Upper lobe of left lung (tissue), 4 donors: ENCODE measurements at regions not wholly inside any gene's neighbourhood (a gene's known extent, or its start where the extent isn't known, plus 50 kb on each side); places are given as distances from the start of the nearest gene placed in this dataset.

Source experiments
- POLR2A ChIP-seq, 4 donors: fragments of 450-650 bp; IDR thresholded peaks; one replicate each; pipeline ENCODE4 v1.5.1; 2016 to 2017; ENCODE audit warnings: antibody characterized with exemption in 4 of 4, mild to moderate bottlenecking in 2 of 4
- TF ChIP-seq, protein P1 (sequence below), 6 experiments: fragments of 450-650 bp in 4 of 6; fragments of 200-600 bp in 2 of 6; sonication (generic) in 2 of 6; IDR thresholded peaks; one replicate each; pipeline ENCODE4 v1.5.1; 2016 to 2019; ENCODE audit warnings: antibody characterized with exemption in 6 of 6

DNA sequence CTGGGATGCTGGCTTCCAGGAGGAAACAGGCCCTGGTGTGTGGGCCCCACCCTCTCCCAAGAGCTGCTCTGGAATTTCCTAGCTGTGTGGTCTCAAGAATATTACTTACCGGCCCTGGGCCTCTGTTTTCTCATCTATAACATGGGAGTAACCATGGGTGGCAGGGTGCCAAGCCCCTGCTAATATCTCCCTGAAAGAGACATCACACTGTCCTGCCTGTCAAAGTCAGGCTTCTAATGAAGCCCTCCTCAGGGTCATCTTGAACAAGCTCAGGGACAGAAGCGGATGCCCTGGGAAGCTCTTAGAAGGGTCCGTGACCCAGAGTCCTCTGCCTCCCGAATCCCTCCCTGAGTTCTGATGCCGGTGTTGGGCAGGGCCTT is 173.2 kb upstream of the HDAC4 start:
- TF ChIP-seq, protein P1, sequence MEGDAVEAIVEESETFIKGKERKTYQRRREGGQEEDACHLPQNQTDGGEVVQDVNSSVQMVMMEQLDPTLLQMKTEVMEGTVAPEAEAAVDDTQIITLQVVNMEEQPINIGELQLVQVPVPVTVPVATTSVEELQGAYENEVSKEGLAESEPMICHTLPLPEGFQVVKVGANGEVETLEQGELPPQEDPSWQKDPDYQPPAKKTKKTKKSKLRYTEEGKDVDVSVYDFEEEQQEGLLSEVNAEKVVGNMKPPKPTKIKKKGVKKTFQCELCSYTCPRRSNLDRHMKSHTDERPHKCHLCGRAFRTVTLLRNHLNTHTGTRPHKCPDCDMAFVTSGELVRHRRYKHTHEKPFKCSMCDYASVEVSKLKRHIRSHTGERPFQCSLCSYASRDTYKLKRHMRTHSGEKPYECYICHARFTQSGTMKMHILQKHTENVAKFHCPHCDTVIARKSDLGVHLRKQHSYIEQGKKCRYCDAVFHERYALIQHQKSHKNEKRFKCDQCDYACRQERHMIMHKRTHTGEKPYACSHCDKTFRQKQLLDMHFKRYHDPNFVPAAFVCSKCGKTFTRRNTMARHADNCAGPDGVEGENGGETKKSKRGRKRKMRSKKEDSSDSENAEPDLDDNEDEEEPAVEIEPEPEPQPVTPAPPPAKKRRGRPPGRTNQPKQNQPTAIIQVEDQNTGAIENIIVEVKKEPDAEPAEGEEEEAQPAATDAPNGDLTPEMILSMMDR (IDR thresholded peaks at IDR 0.05): no peak
- no peak for TF ChIP-seq POLR2A (IDR thresholded peaks at IDR 0.05)
